ENCODE measurements at regions not wholly inside any gene's neighbourhood (a gene's known extent, or its start where the extent isn't known, plus 50 kb on each side); places are given as distances from the start of the nearest gene placed in this dataset.
A peak's percentile ranks its signal among the peaks of the same experiment; 100 is the strongest.

GRCh38 chr5:44663991-44664710, 144.6 kb upstream of the MRPS30 start:
- ATAC-seq (no peak), DNase-seq (no peak)
- intact Hi-C loops (cut with DNase I): no loop called here

GRCh38 chr5:44661851-44662250, 146.9 kb upstream of the MRPS30 start:
- no peak for ATAC-seq
- DNase-seq: no peak
- intact Hi-C loops (cut with DNase I): no loop called here

GRCh38 chr5:44660251-44660650, 148.5 kb upstream of the MRPS30 start:
- intact Hi-C loops (cut with DNase I): no loop called here
- ATAC-seq (no peak), DNase-seq (no peak)

GRCh38 chr5:44659334-44659733, 149.4 kb upstream of the MRPS30 start:
- DNase-seq (no peak), ATAC-seq (no peak)
- intact Hi-C loops (cut with DNase I): no loop called here

GRCh38 chr5:44652674-44653073, 156.1 kb upstream of the MRPS30 start:
- DNase-seq: no peak
- ATAC-seq: no peak

GRCh38 chr5:44646016-44646415, 162.7 kb upstream of the MRPS30 start:
- ATAC-seq (peak; percentile 41 to 80), DNase-seq (no peak)
- intact Hi-C loops (cut with DNase I): no loop called here

More at GRCh38 chr5:44652674-44653073, 156.1 kb upstream of the MRPS30 start:
- intact Hi-C loops (cut with DNase I): no loop called here

- intact Hi-C loops (cut with DNase I): no loop called here
- no peak for DNase-seq
- peak in 1 of 2 donors; percentile 41 for ATAC-seq
These were observed 163.2 kb upstream of the MRPS30 start for GRCh38 chr5:44645502-44645901.

GRCh38 chr5:44644628-44645027, 164.1 kb upstream of the MRPS30 start:
- DNase-seq (no peak), ATAC-seq (no peak)
- intact Hi-C loops (cut with DNase I): no loop called here

GRCh38 chr5:44641820-44642219, 166.9 kb upstream of the MRPS30 start:
- DNase-seq: no peak
- intact Hi-C loops (cut with DNase I): no loop called here
- no peak for ATAC-seq

- ATAC-seq (no peak), DNase-seq (no peak)
- intact Hi-C loops (cut with DNase I): no loop called here
These were observed 167.7 kb upstream of the MRPS30 start for GRCh38 chr5:44640945-44641456.

GRCh38 chr5:44637916-44638869, 170.6 kb upstream of the MRPS30 start:
- intact Hi-C loops (cut with DNase I): no loop called here
- ATAC-seq: no peak
- DNase-seq: no peak

- intact Hi-C loops (cut with DNase I): no loop called here
- no peak for ATAC-seq
- no peak for DNase-seq
These were observed 176.4 kb upstream of the MRPS30 start for GRCh38 chr5:44632344-44632743.

GRCh38 chr5:44626846-44627245, 181.9 kb upstream of the MRPS30 start:
- ATAC-seq (no peak), DNase-seq (no peak)
- intact Hi-C loops (cut with DNase I): no loop called here

GRCh38 chr5:44622331-44622730, 186.4 kb upstream of the MRPS30 start:
- intact Hi-C loops (cut with DNase I): no loop called here
- ATAC-seq (no peak), DNase-seq (no peak)

GRCh38 chr5:44619875-44620610, 188.7 kb upstream of the MRPS30 start:
- DNase-seq (no peak), ATAC-seq (no peak)
- intact Hi-C loops (cut with DNase I): no loop called here

GRCh38 chr5:44614845-44615244, 193.9 kb upstream of the MRPS30 start:
- DNase-seq (no peak), ATAC-seq (no peak)
- intact Hi-C loops (cut with DNase I): no loop called here

GRCh38 chr5:44613936-44614335, 194.8 kb upstream of the MRPS30 start:
- intact Hi-C loops (cut with DNase I): no loop called here
- DNase-seq: no peak
- ATAC-seq: no peak

- DNase-seq (no peak), ATAC-seq (no peak)
- intact Hi-C loops (cut with DNase I): no loop called here
These were observed 202.8 kb upstream of the MRPS30 start for GRCh38 chr5:44605926-44606325.

GRCh38 chr5:44603496-44604272, 205.1 kb upstream of the MRPS30 start:
- intact Hi-C loops (cut with DNase I): no loop called here
- DNase-seq (no peak), ATAC-seq (no peak)
